ENCODE measurements at regions not wholly inside any gene's neighbourhood (a gene's known extent, or its start where the extent isn't known, plus 50 kb on each side); places are given as distances from the start of the nearest gene placed in this dataset.

- Histone ChIP-seq H3K27ac (ENCODE audit: low read depth, low read length) (no peak overlapping the region), H3K9ac (ENCODE audit: low read length) (no peak overlapping the region), H3K27me3 (ENCODE audit: insufficient read depth, low read length, poor library complexity) (no peaks in the 10 kb centered on the region), H3K23ac (ENCODE audit: low read length) (no peak overlapping the region), H2BK5ac (ENCODE audit: low read length) (no peak overlapping the region), H3K79me2 (ENCODE audit: control insufficient read depth, insufficient read depth, low read length) (no peaks in the 10 kb centered on the region), H3K18ac (ENCODE audit: low read length) (no peak overlapping the region), H3K4me3 (ENCODE audit: low read length) (no peak overlapping the region), H2BK120ac (ENCODE audit: low read depth, low read length) (no peak overlapping the region), H3K79me1 (ENCODE audit: low read length) (no peaks in the 10 kb centered on the region), H3K4ac (ENCODE audit: low read depth, low read length) (no peak overlapping the region), H3K4me2 (ENCODE audit: low read length) (no peak overlapping the region), H2BK15ac (replicated peaks; ENCODE audit: low read depth) (no peak overlapping the region), H4K8ac (ENCODE audit: low read depth, low read length) (no peak overlapping the region), H4K5ac (ENCODE audit: low read length) (no peak overlapping the region), H2AK5ac (ENCODE audit: low read length) (no peak overlapping the region), H3K56ac (ENCODE audit: low read length) (no peak overlapping the region), H3K4me1 (ENCODE audit: control insufficient read depth, low read depth, low read length) (no peaks in the 10 kb centered on the region), H3K36me3 (ENCODE audit: control insufficient read depth, insufficient read depth, low read length) (no peaks in the 10 kb centered on the region)
- no CpG with 5 or more reads among the region's 1 CpG for WGBS (ENCODE audit: extremely low coverage, insufficient coverage, low lambda C conversion rate)
- no peak for DNase-seq
Observed at GRCh38 chr13:21853779-21854178, 182.9 kb downstream of the FGF9 start.

GRCh38 chr13:21868823-21869222, 197.9 kb downstream of the FGF9 start:
- Histone ChIP-seq H3K4me3 (ENCODE audit: low read length) (no peak overlapping the region), H3K79me2 (ENCODE audit: control insufficient read depth, insufficient read depth, low read length) (no peaks in the 10 kb centered on the region), H3K23ac (ENCODE audit: low read length) (no peak overlapping the region), H2BK15ac (replicated peaks; ENCODE audit: low read depth) (no peak overlapping the region), H3K27ac (ENCODE audit: low read depth, low read length) (no peak overlapping the region), H3K56ac (ENCODE audit: low read length) (no peak overlapping the region), H3K18ac (ENCODE audit: low read length) (no peak overlapping the region), H3K79me1 (ENCODE audit: low read length) (no peaks in the 10 kb centered on the region), H3K4me2 (ENCODE audit: low read length) (no peak overlapping the region), H4K8ac (ENCODE audit: low read depth, low read length) (no peak overlapping the region), H3K9ac (ENCODE audit: low read length) (no peak overlapping the region), H2BK120ac (ENCODE audit: low read depth, low read length) (no peak overlapping the region), H2AK5ac (ENCODE audit: low read length) (no peak overlapping the region), H2BK5ac (ENCODE audit: low read length) (no peak overlapping the region), H4K5ac (ENCODE audit: low read length) (no peak overlapping the region), H3K36me3 (ENCODE audit: control insufficient read depth, insufficient read depth, low read length) (no peaks in the 10 kb centered on the region), H3K4me1 (ENCODE audit: control insufficient read depth, low read depth, low read length) (no peaks in the 10 kb centered on the region), H3K27me3 (ENCODE audit: insufficient read depth, low read length, poor library complexity) (no peaks in the 10 kb centered on the region), H3K4ac (ENCODE audit: low read depth, low read length) (no peak overlapping the region)
- no peak for DNase-seq

- no peaks in the 10 kb centered on the region for H3K36me3 ChIP-seq (ENCODE audit: control insufficient read depth, insufficient read depth, low read length)
- H3K27ac ChIP-seq (ENCODE audit: low read depth, low read length) = no peak overlapping the region
- H2BK15ac ChIP-seq (replicated peaks; ENCODE audit: low read depth) = no peak overlapping the region
- no peak overlapping the region for H3K56ac ChIP-seq (ENCODE audit: low read length)
- no peaks in the 10 kb centered on the region for H3K4me1 ChIP-seq (ENCODE audit: control insufficient read depth, low read depth, low read length)
- no peak overlapping the region for H3K4me2 ChIP-seq (ENCODE audit: low read length)
- no peaks in the 10 kb centered on the region for H3K27me3 ChIP-seq (ENCODE audit: insufficient read depth, low read length, poor library complexity)
- H3K79me1 ChIP-seq (ENCODE audit: low read length) = no peaks in the 10 kb centered on the region
- no peaks in the 10 kb centered on the region for H3K79me2 ChIP-seq (ENCODE audit: control insufficient read depth, insufficient read depth, low read length)
- H3K4me3 ChIP-seq (ENCODE audit: low read length) = no peak overlapping the region
- no peak overlapping the region for H2AK5ac ChIP-seq (ENCODE audit: low read length)
- no peak overlapping the region for H3K23ac ChIP-seq (ENCODE audit: low read length)
- no peak for DNase-seq
- H2BK5ac ChIP-seq (ENCODE audit: low read length) = no peak overlapping the region
- WGBS (ENCODE audit: extremely low coverage, insufficient coverage, low lambda C conversion rate) = no CpG with 5 or more reads among the region's 7 CpGs
- H4K5ac ChIP-seq (ENCODE audit: low read length) = no peak overlapping the region
- H3K4ac ChIP-seq (ENCODE audit: low read depth, low read length) = no peak overlapping the region
- no peak overlapping the region for H3K18ac ChIP-seq (ENCODE audit: low read length)
- H2BK120ac ChIP-seq (ENCODE audit: low read depth, low read length) = no peak overlapping the region
- no peak overlapping the region for H3K9ac ChIP-seq (ENCODE audit: low read length)
- no peak overlapping the region for H4K8ac ChIP-seq (ENCODE audit: low read depth, low read length)
Observed at GRCh38 chr13:21871382-21871781, 200.5 kb downstream of the FGF9 start.

GRCh38 chr13:21871919-21872318, 201.0 kb downstream of the FGF9 start:
- H2BK120ac ChIP-seq (ENCODE audit: low read depth, low read length) = no peak overlapping the region
- H3K4me1 ChIP-seq (ENCODE audit: control insufficient read depth, low read depth, low read length) = no peaks in the 10 kb centered on the region
- H3K27ac ChIP-seq (ENCODE audit: low read depth, low read length) = no peak overlapping the region
- no peak overlapping the region for H3K4ac ChIP-seq (ENCODE audit: low read depth, low read length)
- no peak overlapping the region for H3K56ac ChIP-seq (ENCODE audit: low read length)
- no peaks in the 10 kb centered on the region for H3K36me3 ChIP-seq (ENCODE audit: control insufficient read depth, insufficient read depth, low read length)
- no peaks in the 10 kb centered on the region for H3K79me2 ChIP-seq (ENCODE audit: control insufficient read depth, insufficient read depth, low read length)
- no peaks in the 10 kb centered on the region for H3K79me1 ChIP-seq (ENCODE audit: low read length)
- H4K8ac ChIP-seq (ENCODE audit: low read depth, low read length) = no peak overlapping the region
- H3K9ac ChIP-seq (ENCODE audit: low read length) = no peak overlapping the region
- H2BK5ac ChIP-seq (ENCODE audit: low read length) = no peak overlapping the region
- H3K27me3 ChIP-seq (ENCODE audit: insufficient read depth, low read length, poor library complexity) = no peaks in the 10 kb centered on the region
- WGBS (ENCODE audit: extremely low coverage, insufficient coverage, low lambda C conversion rate) = no CpG with 5 or more reads among the region's 5 CpGs
- H3K23ac ChIP-seq (ENCODE audit: low read length) = no peak overlapping the region
- H4K5ac ChIP-seq (ENCODE audit: low read length) = no peak overlapping the region
- no peak overlapping the region for H3K4me3 ChIP-seq (ENCODE audit: low read length)
- DNase-seq = no peak
- H2AK5ac ChIP-seq (ENCODE audit: low read length) = no peak overlapping the region
- H3K18ac ChIP-seq (ENCODE audit: low read length) = no peak overlapping the region
- no peak overlapping the region for H2BK15ac ChIP-seq (replicated peaks; ENCODE audit: low read depth)
- no peak overlapping the region for H3K4me2 ChIP-seq (ENCODE audit: low read length)

DNA sequence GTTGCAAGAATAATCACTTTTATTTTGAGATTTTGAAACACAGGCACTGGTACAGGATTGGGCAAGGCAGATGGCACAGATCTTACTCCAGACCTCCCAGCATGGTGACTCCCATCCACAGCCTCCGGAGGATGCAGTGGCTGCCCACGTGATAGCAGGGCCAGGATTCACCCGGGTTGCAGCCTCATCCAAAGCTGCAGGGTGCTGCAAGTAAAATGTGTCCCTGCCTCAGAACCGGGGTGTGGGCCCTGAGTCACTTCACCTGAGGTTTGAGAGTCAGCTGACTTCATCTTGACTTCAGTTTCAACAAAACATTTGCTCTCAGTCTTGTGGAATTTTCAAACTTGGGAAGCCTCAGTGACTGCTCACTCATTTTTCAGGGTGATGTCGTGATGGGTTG, 201.9 kb downstream of the FGF9 start:
- Histone ChIP-seq H2BK5ac (ENCODE audit: low read length) (no peak overlapping the region), H3K27ac (ENCODE audit: low read depth, low read length) (no peak overlapping the region), H3K4ac (ENCODE audit: low read depth, low read length) (no peak overlapping the region), H4K5ac (ENCODE audit: low read length) (no peak overlapping the region), H3K79me2 (ENCODE audit: control insufficient read depth, insufficient read depth, low read length) (no peaks in the 10 kb centered on the region), H3K27me3 (ENCODE audit: insufficient read depth, low read length, poor library complexity) (no peaks in the 10 kb centered on the region), H2BK15ac (replicated peaks; ENCODE audit: low read depth) (no peak overlapping the region), H3K4me3 (ENCODE audit: low read length) (no peak overlapping the region), H3K4me1 (ENCODE audit: control insufficient read depth, low read depth, low read length) (no peaks in the 10 kb centered on the region), H3K36me3 (ENCODE audit: control insufficient read depth, insufficient read depth, low read length) (no peaks in the 10 kb centered on the region), H2BK120ac (ENCODE audit: low read depth, low read length) (no peak overlapping the region), H2AK5ac (ENCODE audit: low read length) (no peak overlapping the region), H3K56ac (ENCODE audit: low read length) (no peak overlapping the region), H3K9ac (ENCODE audit: low read length) (no peak overlapping the region), H3K18ac (ENCODE audit: low read length) (no peak overlapping the region), H3K23ac (ENCODE audit: low read length) (no peak overlapping the region), H3K79me1 (ENCODE audit: low read length) (no peaks in the 10 kb centered on the region), H3K4me2 (ENCODE audit: low read length) (no peak overlapping the region), H4K8ac (ENCODE audit: low read depth, low read length) (no peak overlapping the region)
- WGBS (ENCODE audit: extremely low coverage, insufficient coverage, low lambda C conversion rate) = no CpG with 5 or more reads among the region's 5 CpGs
- DNase-seq = no peak

GRCh38 chr13:21875116-21875515, 204.2 kb downstream of the FGF9 start:
- no CpG with 5 or more reads among the region's 9 CpGs for WGBS (ENCODE audit: extremely low coverage, insufficient coverage, low lambda C conversion rate)

More at GRCh38 chr13:21875116-21875515, 204.2 kb downstream of the FGF9 start:
- no peaks in the 10 kb centered on the region for H3K4me1 ChIP-seq (ENCODE audit: control insufficient read depth, low read depth, low read length)
- H3K4me3 ChIP-seq (ENCODE audit: low read length) = no peak overlapping the region
- H2BK120ac ChIP-seq (ENCODE audit: low read depth, low read length) = no peak overlapping the region
- H3K4ac ChIP-seq (ENCODE audit: low read depth, low read length) = no peak overlapping the region
- no peak overlapping the region for H2BK15ac ChIP-seq (replicated peaks; ENCODE audit: low read depth)
- no peak overlapping the region for H2BK5ac ChIP-seq (ENCODE audit: low read length)
- no peaks in the 10 kb centered on the region for H3K27me3 ChIP-seq (ENCODE audit: insufficient read depth, low read length, poor library complexity)
- H3K27ac ChIP-seq (ENCODE audit: low read depth, low read length) = no peak overlapping the region
- H3K56ac ChIP-seq (ENCODE audit: low read length) = no peak overlapping the region
- H4K8ac ChIP-seq (ENCODE audit: low read depth, low read length) = no peak overlapping the region
- H3K18ac ChIP-seq (ENCODE audit: low read length) = no peak overlapping the region
- no peak overlapping the region for H3K9ac ChIP-seq (ENCODE audit: low read length)
- H3K4me2 ChIP-seq (ENCODE audit: low read length) = no peak overlapping the region
- no peak overlapping the region for H4K5ac ChIP-seq (ENCODE audit: low read length)
- H3K79me2 ChIP-seq (ENCODE audit: control insufficient read depth, insufficient read depth, low read length) = no peaks in the 10 kb centered on the region
- no peak for DNase-seq
- H3K36me3 ChIP-seq (ENCODE audit: control insufficient read depth, insufficient read depth, low read length) = no peaks in the 10 kb centered on the region
- no peak overlapping the region for H3K23ac ChIP-seq (ENCODE audit: low read length)
- no peak overlapping the region for H2AK5ac ChIP-seq (ENCODE audit: low read length)
- no peaks in the 10 kb centered on the region for H3K79me1 ChIP-seq (ENCODE audit: low read length)
